Activated naive CD4-positive, alpha-beta T cell treated with anti-CD3 and anti-CD28 coated beads for 36 hours (primary cell): ENCODE measurements at regions not wholly inside any gene's neighbourhood (a gene's known extent, or its start where the extent isn't known, plus 50 kb on each side); places are given as distances from the start of the nearest gene placed in this dataset.
A peak's percentile ranks its signal among the peaks of the same experiment; 100 is the strongest.

ENCODE experiments used
- CTCF ChIA-PET: fragments of 350-600 bp; sonication (Branson Sonifier 250); formaldehyde crosslinking; loops from one replicate; lab custom pipeline; 2021; ENCODE audit warnings: antibody characterized with exemption; lab: Charles Lee
- DNase-seq: peaks from one replicate; pipeline ENCODE4 v3.0.0-alpha.2; 2020
- H3K27ac Mint-ChIP-seq: one replicate; pipeline ENCODE4 v1.8.0; 2021; ENCODE audit warnings: mild to moderate bottlenecking, mixed read lengths
- H3K27me3 Mint-ChIP-seq: one replicate; pipeline ENCODE4 v1.8.0; 2021; ENCODE audit warnings: low read depth, mixed read lengths
- H3K36me3 Mint-ChIP-seq: one replicate; pipeline ENCODE4 v1.8.0; 2021; ENCODE audit warnings: low read depth, mixed read lengths
- H3K4me1 Mint-ChIP-seq: one replicate; pipeline ENCODE4 v1.8.0; 2021; ENCODE audit warnings: low read depth, mixed read lengths
- H3K4me3 Mint-ChIP-seq: one replicate; pipeline ENCODE4 v1.8.0; 2021; ENCODE audit warnings: mild to moderate bottlenecking, moderate library complexity, mixed read lengths
- H3K9me3 Mint-ChIP-seq: one replicate; pipeline ENCODE4 v1.8.0; 2021; ENCODE audit warnings: mixed read lengths
- intact Hi-C: fragments of 100-400 bp; cut with micrococcal nuclease; formaldehyde crosslinking; loops from one replicate; pipeline ENCODE4 v1.15.1; 2023

DNA sequence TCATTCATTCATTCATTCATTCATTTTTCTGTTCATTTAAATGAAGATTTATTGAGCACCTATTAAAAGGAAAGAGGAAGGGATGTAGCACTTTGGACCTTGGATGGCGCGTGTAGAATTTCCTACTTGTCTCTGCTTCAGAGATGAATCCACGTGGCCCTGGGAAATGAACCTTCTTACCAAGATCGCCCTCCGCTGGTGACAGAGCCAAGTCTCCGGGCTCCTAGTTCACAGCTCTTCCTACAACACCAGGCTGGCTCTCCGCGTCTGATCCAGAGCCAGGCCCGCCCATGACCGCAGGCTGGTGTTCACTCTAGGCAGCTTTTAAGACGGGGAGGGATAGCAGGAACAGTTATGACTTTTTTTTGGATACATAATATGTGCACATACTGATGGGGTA is 70.9 kb upstream of the PIWIL1 start:
- DNase-seq = peak; percentile 6
- Mint-ChIP-seq H3K4me1 (no peaks in the 10 kb centered on the region), H3K27ac (no peak overlapping the region), H3K36me3 (no peaks in the 10 kb centered on the region), H3K27me3 (peaks cover 9% of the 10 kb centered on the region), H3K4me3 (no peak overlapping the region), H3K9me3 (no peaks in the 10 kb centered on the region)
- intact Hi-C loops = no loop called here
- CTCF ChIA-PET = no interaction called here

DNA sequence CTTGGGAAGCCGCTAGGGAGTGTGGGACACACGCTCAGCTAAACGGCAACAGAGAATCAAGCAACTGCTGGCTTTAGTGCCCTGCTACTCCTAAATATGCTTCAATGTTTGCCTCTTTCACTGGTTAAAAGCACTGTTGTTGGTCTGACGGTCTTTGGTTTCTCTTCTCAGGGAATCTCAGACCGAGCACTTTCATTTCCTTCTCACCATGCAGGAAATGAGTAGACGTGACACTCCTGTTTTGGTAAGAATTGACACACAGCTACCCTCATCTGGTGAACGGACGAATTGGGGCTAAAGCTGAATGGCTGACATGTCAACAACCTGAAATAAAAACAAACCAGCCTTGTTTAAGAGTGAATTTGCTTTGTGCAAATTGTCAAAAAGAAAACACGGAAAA is 57.5 kb upstream of the PIWIL1 start:
- CTCF ChIA-PET = interaction anchor here (0.6 to 1.8 kb wide), 8 partner anchors 10 to 777 kb away, joined by 3 to 9 read pairs (median 4); no protein-coding TSS in a partner anchor
- Mint-ChIP-seq H3K36me3 (no peaks in the 10 kb centered on the region), H3K9me3 (peaks cover 3% of the 10 kb centered on the region), H3K4me3 (no peak overlapping the region), H3K27ac (no peak overlapping the region), H3K4me1 (peaks cover 4% of the 10 kb centered on the region), H3K27me3 (peaks cover 13% of the 10 kb centered on the region)
- intact Hi-C loops = loop anchor here (2.0 kb wide), 1 partner anchor 233 kb away; no protein-coding TSS in a partner anchor
- peak; percentile 49 for DNase-seq

DNA sequence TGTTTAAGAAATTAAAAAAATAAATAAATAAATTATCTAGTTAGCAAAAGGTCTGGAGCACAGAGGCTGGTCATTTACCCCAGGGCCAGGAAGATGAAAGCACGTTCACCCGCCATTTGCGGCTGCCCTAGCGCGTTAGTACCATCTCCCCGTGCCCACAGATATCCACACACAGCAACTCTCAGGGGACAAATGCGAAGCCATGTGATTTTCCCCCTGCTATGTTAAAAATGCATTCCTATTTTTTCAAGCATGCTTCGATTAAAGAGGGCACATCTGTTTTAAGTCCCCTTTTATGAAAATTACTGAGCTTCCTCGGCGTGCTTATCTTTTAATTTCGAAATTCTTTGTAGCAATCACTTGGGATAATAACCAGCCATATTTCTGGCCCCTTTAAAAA is 56.9 kb upstream of the PIWIL1 start:
- CTCF ChIA-PET = interaction anchor here (0.8 to 1.8 kb wide), 15 partner anchors 10 to 467 kb away, joined by 3 to 9 read pairs (median 3); no protein-coding TSS in a partner anchor
- intact Hi-C loops = loop anchor here (1.0 to 2.0 kb wide), 3 partner anchors 55 to 468 kb away; no protein-coding TSS in a partner anchor
- Mint-ChIP-seq H3K4me3 (no peak overlapping the region), H3K27ac (no peak overlapping the region), H3K27me3 (peaks cover 13% of the 10 kb centered on the region), H3K9me3 (peaks cover 3% of the 10 kb centered on the region), H3K4me1 (peaks cover 4% of the 10 kb centered on the region), H3K36me3 (no peaks in the 10 kb centered on the region)
- DNase-seq = no peak

DNA sequence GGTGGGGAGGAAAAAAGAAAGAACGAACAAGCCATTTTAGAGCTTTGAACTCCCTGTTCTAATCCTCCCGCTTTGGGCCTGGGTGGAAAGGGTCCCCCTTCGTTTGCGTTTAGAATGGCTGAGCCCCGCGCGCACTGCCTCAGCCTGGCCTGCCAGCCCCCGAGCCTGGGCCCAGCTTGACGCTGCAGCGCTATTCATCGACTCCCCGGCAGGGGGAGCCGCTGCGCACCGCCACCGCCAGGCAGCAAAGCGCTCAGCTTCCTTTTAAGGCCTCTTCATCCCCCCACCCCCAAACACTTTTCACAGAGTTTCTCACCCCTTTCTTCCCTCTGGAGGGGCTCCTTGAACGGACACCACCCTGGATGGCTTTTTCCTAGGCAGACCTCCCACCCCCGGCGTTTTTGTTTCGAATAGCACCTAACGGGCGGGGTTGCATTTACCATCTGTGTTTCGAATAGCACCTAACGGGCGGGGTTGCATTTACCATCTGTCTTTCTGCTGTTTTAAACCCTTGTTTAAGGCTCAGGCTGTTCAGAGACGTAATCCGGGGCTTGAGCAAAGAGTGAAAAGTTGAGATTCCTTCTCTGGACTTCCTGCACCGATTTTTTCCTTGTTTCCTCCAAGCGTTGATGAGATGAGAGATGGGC is 56.4 kb upstream of the PIWIL1 start:
- Mint-ChIP-seq H3K27ac (no peak overlapping the region), H3K36me3 (no peaks in the 10 kb centered on the region), H3K4me1 (peaks cover 4% of the 10 kb centered on the region), H3K9me3 (peaks cover 3% of the 10 kb centered on the region), H3K27me3 (peaks cover 17% of the 10 kb centered on the region), H3K4me3 (no peak overlapping the region)
- peak; percentile 57 for DNase-seq
- CTCF ChIA-PET = interaction anchor here (0.8 to 1.8 kb wide), 14 partner anchors 9 to 466 kb away, joined by 3 to 9 read pairs (median 3); no protein-coding TSS in a partner anchor
- intact Hi-C loops = loop anchor here (1.0 to 2.0 kb wide), 3 partner anchors 54 to 467 kb away; no protein-coding TSS in a partner anchor

DNA sequence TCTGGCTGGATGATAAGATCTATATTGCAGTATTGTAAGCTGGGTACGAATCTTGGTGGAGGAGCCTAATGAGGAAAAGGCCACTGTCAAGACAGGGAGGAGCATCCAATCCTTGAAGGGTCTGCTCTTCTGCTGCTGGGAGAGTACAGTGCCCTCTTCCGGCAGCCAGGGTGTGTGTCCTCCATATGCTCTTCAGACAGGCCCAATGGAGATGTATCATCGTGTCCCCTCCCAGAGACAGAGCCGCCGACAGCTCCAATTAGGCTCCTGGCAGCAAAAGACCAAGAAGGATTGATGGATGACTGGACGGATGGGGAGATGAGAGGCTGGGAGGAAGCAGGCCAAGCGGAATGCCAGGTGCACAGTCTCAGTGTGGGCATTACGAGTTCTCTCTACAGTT is 51.6 kb upstream of the PIWIL1 start:
- H3K27me3 Mint-ChIP-seq = peaks cover 26% of the 10 kb centered on the region
- peaks cover 7% of the 10 kb centered on the region for H3K9me3 Mint-ChIP-seq
- H3K36me3 Mint-ChIP-seq = no peaks in the 10 kb centered on the region
- no peak overlapping the region for H3K4me3 Mint-ChIP-seq
- intact Hi-C loops = no loop called here
- no peak overlapping the region for H3K27ac Mint-ChIP-seq
- no peaks in the 10 kb centered on the region for H3K4me1 Mint-ChIP-seq
- DNase-seq = peak; percentile 7
- CTCF ChIA-PET = interaction anchor here (0.6 kb wide), 1 partner anchor 163 kb away, joined by 3 read pairs; no protein-coding TSS in a partner anchor

DNA sequence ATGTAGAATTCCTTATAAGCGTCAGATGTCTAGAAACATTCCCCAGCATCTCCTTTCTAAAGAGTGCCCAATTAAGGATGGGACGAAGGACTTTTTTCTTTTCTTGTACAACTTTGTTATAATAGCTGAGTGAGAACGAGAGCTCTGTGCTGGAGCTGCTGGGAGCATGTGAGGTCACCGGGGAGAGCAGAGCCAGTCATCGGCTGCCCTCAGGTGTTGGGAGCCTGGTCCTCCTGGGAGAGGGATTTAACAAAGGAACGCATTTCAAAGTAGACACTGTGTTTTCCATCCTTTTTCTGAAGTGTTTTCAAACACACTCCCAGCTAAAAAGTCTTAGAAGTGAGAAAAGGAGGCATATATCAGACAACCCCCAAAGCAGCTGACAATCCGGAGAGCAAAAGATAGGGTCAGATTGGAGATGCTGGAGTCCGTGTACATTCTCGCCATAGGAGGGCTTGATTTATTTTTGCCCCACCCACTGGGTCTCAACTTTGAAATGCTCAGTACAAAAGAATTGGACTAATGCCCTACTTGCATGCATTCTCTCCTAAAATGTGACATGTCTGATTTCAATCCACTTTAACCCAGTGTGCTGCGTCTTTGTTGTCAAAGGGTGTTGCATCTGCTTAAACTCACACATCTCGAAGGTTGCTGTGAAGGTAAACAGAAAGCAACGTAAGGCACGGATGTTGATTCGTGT is 50.8 kb upstream of the PIWIL1 start:
- Mint-ChIP-seq H3K4me3 (no peak overlapping the region), H3K36me3 (no peaks in the 10 kb centered on the region), H3K27ac (no peak overlapping the region), H3K4me1 (no peaks in the 10 kb centered on the region), H3K27me3 (peaks cover 24% of the 10 kb centered on the region), H3K9me3 (peaks cover 9% of the 10 kb centered on the region)
- CTCF ChIA-PET = no interaction called here
- DNase-seq = no peak
- intact Hi-C loops = no loop called here
